Ecto neural progenitor cell (in vitro differentiated cells): ENCODE measurements at regions not wholly inside any gene's neighbourhood (a gene's known extent, or its start where the extent isn't known, plus 50 kb on each side); places are given as distances from the start of the nearest gene placed in this dataset.

Experiments used
- DNase-seq: peaks from one replicate; pipeline ENCODE4 v3.0.0-alpha.2; 2018; ENCODE audit warnings: low spot score

DNA sequence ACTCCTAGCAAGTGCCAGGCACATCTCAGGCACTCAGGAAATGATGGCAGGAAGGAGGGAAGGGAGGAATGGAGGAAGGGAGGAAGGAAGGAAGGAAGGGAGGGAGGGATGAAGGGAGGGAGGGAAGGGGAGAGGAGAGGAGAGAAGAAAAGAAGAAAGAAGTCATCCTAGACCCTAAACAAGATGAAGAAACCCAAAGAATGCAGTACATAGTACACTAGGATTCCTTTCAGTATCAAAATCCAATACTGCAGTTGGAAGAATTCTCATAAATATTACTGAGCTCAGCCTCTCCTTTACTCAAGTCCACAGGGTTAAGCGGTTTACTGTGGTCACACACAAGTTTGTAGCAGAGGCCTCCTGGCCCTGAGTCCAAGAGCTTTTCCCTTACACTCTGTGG is 155.7 kb upstream of the ETAA1 start:
- DNase-seq: no peak

DNA sequence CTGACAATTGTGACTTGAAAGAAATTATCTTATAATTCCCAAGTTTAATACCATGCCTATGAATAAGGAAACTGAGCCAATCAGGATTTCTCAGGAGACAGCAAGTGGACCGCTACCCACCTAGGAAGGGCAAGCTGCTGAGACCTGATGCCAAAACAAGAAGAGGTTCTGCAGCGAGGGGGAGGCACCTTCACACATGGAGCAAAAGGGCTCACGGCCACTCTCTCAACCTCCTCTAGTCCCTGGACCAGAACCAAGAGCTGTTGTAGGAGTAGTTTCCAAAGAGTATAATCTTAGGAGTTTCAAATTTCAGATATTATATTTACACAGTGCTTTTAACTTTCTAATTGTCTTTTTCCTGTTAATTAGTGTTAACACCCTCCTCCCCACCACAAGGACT is 154.7 kb upstream of the ETAA1 start:
- DNase-seq: no peak

DNA sequence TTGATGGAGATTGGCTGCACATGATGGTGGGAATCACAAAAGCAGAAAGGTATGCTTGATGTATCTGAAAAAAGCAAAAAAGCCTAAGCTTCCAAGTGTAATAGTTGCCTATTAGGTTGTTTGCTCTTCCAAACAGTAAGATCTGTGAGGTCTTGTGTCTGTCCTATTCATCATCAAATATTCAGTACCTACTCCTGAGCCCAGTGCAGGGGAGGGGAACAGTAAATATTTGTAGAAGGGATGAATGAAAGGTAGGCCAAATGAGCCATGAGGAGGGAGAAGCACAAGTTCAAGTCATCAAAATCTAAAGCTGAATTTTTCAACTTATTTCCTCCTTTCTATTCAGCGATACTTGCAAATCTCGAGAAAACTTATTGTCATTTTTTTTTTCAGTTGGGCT is 153.2 kb upstream of the ETAA1 start:
- DNase-seq: no peak

DNA sequence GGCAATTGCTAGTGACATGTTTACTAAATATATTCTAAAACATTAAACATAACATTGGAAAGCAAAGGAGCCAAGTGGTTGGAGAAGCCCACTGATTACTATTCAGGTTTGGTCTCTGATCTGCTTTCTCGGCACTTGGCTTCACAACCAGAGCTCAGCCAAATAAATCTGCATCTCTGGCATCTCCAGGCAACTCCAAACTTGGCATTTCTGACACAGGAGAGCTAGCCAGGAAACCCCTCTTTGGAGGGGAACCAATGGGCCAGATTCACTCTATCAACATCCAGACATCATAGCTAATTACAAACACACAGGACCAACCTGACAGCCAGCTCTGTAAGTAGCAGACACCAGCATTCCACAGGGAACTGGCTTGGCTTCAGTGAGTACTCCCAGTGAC is 150.3 kb upstream of the ETAA1 start:
- no peak for DNase-seq

DNA sequence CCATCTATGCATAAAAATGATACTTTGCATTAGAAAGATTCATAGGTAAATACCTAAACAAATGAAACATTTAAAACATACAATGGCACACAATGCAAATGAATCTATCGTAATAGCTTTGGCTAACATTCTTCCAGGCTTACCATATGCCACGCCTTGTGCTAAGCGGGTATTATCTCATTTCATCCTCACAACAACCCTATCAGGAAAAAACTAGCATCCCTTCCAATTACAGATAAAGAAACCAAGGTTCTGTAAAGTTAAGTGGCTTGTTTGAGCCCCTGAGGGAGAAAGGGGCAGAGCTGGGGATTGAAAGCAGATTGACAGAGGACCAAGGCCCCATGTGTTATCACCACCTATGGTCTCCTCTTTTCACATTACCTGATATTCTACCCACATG is 145.4 kb upstream of the ETAA1 start:
- DNase-seq: no peak

DNA sequence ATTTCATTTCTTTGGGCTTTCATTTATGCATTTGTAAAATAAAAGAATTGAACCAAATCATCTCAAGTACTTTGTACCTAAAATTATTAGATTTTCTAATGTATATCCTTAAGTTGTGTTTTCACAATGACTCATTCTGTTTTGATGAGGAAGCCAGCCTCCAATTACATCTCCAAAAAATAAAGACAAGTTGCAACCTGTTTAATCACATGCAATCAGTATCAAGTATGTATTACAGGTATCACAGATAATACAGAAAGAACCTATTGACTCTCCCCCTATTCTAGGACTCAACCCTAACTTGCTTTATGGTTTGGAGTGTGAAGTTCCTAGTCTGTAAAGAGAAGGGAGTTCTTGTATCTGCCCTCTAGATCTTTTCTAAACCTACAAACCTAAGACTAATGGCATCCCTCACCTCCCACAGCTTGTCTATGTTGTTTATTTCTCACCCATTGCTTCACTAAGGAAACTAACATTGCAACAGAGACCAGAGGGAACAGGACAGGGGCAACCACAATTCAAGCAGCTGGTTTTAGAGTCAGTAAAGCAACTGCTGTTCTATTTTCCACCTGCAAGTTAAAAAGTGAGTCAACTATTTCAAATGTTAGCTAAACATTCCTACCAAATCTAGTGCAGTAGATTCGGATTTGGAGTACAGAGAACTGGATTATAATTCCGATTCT is 141.1 kb upstream of the ETAA1 start:
- DNase-seq: no peak

DNA sequence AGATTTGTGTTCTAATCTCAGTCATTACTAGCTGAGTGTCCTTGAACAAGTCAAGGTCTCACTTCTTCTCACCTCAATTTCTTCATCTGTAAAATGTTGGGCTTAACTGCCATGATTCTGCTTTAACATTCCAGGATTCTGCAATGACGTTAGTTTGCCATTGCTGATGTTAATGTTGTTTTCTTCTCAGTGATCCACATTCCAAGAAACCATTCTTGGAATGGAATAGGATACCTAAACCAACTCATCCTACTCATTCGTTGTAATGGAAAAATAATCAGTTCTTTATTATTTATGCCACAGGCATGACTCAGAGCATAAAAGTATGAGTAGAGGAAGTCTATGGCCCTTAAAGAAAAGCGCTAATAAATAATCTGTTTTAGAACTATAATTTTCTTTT is 140.2 kb upstream of the ETAA1 start:
- no peak for DNase-seq

DNA sequence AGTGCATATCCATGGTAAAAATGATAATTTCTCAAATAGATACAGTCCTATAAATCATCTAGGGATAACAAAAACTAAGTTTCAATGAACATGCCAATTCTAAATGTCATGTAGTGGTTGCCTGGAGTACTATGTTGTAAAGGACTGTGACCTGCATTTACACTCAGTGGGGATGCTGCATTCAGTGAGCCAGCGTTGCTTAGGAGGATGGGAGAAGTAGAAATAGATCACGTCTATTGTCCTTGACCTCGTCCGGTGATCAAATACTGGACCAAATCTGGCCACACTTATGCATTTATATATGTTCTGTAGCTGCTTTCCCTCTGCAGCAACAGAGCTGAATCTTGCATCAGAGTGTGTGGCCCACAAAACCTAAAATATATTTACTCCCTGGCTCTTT is 139.0 kb upstream of the ETAA1 start:
- DNase-seq: no peak

DNA sequence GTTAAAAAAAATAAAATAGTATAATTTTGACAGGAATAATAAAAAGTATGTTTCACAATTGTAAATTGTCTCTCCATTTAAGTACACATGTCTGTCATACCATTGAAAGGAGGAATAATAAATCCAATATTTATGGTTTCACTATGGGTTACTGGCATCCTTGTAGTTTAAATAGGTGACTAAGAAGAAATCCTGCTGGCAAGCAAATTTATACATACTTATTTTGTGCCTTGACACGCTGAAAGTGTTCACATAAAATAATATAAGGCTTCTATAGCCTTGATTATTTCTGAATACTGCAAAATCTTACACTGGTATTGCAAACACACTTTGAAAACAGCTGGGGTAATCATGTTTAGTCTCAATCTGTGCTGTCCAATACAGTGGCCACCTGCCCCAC is 138.3 kb upstream of the ETAA1 start:
- no peak for DNase-seq

DNA sequence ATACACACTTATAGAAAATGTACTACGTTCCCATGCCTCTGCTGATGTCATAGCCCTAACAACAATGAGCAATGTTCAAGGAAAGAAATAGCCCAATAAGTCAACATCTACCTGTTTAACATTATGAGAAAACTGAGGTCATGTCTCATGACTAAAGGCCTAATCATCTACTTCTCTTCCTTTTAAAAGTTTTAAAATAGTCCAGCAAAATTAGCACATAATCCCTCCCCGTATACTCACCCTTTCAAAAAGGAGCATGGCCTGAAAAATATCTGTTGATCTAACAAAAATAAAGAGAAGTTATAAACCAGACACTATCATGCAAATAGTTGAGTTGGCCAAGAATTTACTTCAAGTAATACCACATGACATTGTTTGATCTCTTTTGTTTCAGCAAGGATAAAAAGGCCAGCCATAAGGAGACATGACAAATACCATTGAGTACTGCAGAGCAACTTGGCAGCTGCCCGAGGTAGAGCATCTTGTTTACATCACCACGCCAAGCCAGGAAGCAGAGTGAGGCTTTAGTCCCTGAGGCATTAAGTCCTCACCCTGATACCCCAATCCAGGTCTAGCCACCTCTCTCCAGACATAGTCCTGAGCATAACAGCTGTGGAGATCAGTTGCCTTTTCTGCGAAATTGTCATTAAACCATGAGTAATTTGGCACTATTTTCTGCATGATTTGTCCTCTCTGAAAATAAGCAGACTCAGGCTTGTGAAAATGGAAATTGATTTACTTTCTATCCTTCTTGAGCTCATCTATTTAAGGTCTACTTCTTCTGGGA is 137.4 kb upstream of the ETAA1 start:
- DNase-seq: no peak

DNA sequence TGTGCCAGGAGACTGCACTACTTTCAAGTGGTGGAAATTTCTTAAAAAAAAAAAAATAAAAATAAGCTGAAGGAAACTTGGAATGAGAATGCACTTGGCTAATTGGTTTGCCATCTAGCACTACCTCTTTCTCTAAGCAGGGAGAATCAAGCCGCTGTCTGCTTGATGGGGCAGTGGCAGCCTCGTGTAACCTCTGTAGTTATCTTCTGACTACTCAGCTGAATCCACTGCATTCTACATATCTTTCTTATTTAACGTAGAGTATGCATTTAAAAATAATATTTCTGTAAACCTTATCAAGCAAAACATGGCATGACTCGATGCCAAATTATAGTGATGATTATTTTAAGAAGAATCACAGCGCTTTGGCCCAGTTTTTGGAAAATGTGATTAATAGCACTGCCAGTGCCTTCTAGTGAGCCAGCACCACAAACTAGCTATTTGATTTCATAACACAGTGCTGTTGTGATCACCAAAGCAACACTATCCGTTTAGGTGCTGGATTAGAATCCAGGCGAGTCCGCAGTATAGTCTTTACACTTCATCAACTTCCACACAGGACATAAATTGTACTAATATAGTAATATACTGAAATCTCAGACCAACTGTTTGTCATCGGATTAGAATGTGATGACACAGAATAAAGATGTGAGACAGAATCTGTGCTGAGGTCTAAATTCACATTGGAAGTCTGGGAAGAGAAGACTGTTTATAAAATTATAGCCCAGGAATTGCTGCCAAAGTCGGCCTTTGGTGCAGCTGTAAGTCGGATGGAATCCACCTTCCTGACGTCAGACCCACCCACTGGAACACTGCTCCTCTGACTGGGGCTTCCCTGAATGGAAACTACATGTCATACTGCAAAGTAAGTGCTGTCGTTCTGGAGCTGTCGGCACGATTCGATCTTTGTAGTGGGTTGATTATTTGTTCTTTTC is 136.5 kb upstream of the ETAA1 start:
- DNase-seq: no peak

DNA sequence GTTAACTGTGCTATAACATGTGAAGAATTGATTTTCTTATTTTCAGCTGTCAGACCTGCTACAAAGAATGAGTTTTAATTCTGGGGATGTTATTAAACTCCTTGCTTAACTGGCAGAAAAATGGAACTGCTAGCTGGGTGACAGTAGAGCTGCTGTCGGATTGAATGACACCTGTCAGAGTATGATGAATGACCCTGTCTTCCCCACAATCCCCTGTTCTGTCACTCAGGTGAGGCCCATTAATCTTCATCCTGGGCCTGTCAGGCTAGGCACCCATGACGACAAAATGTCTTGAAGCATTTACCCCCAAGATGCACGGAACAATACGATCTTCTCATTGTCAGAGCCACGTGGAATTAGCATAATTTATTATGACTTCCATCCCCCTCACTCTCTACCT is 129.9 kb upstream of the ETAA1 start:
- DNase-seq: no peak

DNA sequence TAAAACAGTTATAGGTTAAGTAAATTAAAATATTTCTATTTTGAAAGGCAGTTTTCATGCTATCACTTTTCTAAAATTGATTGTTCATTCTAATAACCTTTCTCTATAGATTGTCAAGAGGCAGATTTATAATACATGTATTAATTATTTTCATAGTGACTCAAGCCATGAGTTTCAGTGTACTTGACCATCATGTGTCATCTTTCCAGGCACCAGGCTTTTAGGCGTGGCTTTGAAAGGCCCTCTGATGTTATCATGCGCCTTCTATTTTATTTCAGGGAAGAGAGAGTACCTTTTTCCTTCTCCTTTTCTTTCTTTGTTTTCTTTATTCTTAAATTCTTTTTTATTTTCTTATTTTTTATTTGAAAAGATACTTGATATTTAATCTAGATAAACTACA is 128.3 kb upstream of the ETAA1 start:
- DNase-seq: no peak

DNA sequence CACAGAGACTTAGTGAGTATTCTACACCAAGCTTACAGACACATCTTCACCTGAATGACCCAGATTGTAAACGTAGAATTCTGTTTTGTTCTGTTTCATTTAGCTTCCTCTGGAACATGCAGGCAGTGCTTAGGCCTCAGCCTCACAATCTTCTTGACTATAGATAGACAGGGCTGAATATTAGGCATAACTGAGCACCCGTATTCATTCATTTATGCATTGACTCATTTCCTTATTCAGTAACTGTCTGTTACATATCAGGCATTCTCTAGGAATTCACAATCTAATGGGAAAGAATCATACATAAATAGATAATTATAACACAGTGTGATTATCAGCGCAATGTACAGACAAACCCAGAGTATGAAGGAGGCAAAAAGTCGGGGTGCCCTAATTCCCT is 124.9 kb upstream of the ETAA1 start:
- no peak for DNase-seq

DNA sequence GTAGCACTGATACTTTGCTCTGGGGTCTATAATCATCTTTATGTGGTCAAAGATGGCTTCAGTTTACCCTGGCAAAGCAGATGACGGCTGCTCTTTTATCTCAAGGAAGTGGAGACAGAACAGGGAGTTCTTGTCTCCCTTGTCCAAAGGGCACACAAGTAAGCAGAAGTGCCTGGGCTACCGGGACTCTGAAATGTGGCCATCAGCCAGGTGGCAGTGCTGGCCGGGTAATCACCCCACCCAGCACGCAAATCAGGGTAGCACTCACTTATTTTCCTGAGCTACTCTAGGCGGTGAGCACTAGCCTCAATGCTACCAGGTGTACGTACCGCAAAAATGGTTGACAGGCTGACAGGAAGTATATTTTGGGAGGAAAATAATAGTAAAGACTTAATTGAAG is 119.7 kb upstream of the ETAA1 start:
- no peak for DNase-seq

DNA sequence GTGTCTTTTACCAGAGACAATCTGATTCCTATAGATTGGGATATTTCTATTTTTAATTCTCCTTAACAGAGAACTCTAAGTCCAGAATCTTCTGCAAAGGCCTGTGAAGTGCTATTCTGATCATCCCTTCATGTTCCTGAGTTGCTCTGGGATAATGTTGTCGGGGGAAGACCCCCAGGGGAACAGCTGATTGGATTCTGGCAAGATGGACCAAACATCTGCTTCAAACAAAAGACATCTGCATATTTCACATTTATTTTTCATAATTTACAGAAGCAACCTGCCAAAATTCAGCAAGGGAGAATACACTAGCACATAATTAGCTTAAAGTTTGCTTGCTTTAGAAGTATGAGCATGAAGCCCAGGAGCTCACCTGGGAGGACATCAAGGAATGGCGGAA is 116.0 kb upstream of the ETAA1 start:
- no peak for DNase-seq

DNA sequence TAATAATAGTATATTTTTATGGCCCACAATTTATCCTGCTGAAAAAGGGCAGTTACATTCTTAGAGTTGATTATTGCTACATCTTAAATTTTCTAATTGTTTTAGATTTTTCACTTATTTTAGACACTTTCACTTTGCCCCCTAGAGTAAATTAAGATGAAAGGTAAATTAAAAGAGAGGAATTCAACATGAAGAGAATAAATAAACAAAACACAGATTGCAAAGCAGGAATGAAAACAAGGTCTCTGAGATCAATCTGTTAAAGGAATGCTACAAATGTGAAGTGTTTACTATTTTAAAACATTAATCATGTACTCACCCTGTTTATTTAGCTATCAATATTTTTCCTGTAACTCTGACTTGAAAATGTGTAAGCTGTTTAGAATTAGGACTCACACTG is 113.5 kb upstream of the ETAA1 start:
- DNase-seq: no peak

DNA sequence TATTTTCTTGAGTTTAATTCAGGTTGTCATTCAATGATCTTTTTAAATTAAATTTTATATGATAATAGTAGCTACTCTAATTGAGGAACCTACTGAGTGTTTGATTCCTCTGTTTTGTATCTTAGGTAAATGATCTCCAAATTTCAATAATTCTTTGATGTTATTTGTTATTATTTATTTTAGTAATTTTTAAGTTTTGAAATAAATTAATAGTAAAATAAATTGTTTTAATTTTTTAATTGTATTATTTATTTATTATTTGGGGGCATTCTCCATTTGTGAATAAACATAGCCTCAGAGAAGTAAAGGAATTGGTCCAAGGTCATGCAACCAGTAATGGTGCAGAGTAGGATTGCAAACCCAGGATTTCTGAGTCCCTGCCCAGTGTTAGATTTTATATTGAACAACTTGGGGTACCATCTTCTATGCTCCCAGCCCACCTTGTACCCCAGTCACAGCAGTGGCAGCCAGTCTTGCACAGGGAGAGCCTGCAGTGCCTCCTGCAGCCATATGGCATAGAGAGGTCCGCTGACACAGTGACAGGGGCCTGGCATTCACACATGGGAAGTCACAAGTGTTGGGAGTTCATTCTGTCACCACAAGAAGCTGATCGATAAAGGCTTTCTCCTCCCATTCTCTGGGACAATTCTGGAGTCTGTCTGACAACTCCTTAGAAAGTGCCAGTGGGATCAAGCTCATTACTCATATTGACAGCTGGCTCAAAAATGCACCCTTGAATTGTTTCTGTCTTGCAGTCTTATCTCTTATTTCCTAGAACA is 110.0 kb upstream of the ETAA1 start:
- DNase-seq: no peak

DNA sequence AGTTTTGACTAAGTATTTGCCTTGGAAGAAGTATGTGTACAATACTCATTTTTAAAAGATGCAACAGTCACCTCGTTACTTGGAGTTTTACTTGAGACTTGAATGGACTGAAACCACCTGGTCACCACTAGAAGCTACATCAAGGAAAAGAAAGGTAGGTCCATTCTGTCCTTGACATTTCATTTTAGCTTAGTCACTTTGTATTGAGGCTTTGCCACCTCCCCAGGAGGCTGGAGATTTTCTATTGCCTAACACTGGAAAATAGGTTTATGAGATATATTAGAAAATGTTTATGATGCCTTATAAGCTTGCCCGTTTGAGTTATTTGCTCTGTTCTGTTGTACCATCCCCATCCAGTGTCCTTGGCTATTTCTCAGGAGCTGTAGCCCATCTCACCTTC is 107.9 kb upstream of the ETAA1 start:
- no peak for DNase-seq

DNA sequence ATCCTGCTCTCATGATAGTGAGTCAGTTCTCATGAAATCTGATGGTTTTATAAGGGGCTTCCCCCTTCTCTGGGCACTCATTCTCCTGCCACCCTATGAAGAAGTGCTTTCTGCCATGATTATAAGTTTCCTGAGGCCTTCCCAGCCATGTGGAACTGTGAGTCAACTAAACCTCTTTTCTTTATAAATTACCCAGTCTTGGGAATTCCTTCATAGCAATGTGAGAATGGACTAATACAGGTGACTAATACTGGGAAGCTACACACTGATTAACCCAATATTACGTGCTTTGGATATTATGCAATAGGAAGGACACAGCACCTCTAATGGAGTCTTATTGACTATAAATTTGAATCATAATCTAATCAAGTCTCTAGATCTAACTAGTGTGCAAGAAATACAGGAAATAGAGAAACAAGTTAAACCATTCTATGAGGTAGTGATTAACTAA is 107.2 kb upstream of the ETAA1 start:
- DNase-seq: no peak

DNA sequence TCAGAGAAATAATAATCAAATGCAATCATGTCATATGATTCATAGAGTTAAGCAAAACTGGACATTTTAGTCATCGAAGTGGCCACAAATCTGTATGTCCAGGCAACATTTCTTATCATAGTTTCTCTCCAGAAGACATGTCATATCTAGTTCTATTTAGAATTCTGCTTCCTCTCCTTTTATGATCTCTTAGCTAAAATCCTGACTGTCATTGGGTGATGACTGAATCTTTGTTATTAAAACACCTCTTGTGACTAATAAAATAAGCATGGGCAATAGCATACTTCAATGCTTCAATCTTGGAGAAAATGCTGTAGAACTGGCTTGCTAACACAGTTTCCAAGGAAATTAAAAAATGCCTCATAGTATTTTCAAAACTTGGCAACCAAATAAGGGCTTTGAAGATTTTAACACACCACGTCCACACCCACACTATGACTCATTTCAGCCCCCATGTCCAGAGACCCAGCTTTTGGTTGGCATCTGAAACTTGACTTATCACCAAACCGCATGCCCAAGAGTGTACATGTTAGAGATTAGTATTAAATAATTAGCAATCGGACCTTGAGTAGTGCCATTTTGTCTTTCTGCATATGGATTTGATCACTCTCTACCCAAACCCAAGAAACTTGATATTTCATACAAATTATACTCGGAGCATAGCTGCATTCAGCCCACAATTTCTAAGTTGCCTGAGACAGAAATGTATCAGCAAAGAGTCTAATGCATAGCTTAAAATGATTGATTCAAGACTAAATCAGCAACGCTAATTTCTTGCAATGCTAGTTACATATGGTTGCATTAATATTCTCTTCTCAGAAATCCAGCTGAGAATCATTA is 106.5 kb upstream of the ETAA1 start:
- no peak for DNase-seq
